ENCODE measurements at regions not wholly inside any gene's neighbourhood (a gene's known extent, or its start where the extent isn't known, plus 50 kb on each side); places are given as distances from the start of the nearest gene placed in this dataset.

DNA sequence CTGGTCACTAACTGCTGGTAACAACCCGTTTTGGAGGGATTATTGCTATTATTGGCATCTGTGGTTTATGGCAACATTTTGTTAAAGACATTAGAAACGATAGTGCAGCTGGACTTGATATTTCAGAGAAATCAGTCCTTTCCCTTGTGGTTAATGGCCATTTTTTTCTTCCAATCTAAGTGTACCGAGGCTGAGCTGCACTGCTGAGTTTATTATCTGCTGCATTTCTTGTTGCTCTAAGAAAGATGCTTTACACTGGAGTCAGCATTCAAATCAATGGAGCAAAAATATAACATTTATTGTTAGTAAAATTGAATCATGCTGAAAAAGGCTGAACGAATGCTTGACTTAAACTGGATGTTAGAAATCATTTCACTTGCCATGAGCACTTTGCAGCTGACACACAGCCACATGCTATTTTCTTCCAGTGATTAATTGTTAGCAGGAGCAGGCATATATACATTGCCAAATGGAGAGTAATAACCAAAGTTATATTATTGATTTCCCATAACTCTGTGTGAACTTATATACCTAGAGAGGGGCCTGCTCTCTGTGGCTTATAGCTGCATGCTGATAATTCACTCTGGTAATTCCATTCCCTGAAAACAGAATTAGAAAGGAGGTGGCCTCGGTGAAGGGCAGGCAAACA is 66.5 kb upstream of the TTC29 start:
- Mint-ChIP-seq H3K4me3 (ENCODE audit: unreplicated experiment) (no peak overlapping the region), H3K4me1 (ENCODE audit: unreplicated experiment) (peaks cover 8% of the 10 kb centered on the region), H3K9me3 (ENCODE audit: unreplicated experiment) (peaks cover 5% of the 10 kb centered on the region), H3K27ac (ENCODE audit: unreplicated experiment) (no peak overlapping the region), H3K36me3 (ENCODE audit: low read depth, unreplicated experiment) (no peaks in the 10 kb centered on the region), H3K27me3 (ENCODE audit: unreplicated experiment) (no peaks in the 10 kb centered on the region)
- no peak for DNase-seq (ENCODE audit: low spot score)
- TF ChIP-seq, protein P1, sequence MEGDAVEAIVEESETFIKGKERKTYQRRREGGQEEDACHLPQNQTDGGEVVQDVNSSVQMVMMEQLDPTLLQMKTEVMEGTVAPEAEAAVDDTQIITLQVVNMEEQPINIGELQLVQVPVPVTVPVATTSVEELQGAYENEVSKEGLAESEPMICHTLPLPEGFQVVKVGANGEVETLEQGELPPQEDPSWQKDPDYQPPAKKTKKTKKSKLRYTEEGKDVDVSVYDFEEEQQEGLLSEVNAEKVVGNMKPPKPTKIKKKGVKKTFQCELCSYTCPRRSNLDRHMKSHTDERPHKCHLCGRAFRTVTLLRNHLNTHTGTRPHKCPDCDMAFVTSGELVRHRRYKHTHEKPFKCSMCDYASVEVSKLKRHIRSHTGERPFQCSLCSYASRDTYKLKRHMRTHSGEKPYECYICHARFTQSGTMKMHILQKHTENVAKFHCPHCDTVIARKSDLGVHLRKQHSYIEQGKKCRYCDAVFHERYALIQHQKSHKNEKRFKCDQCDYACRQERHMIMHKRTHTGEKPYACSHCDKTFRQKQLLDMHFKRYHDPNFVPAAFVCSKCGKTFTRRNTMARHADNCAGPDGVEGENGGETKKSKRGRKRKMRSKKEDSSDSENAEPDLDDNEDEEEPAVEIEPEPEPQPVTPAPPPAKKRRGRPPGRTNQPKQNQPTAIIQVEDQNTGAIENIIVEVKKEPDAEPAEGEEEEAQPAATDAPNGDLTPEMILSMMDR (IDR thresholded peaks at IDR 0.05; ENCODE audit: unreplicated experiment): no peak

DNA sequence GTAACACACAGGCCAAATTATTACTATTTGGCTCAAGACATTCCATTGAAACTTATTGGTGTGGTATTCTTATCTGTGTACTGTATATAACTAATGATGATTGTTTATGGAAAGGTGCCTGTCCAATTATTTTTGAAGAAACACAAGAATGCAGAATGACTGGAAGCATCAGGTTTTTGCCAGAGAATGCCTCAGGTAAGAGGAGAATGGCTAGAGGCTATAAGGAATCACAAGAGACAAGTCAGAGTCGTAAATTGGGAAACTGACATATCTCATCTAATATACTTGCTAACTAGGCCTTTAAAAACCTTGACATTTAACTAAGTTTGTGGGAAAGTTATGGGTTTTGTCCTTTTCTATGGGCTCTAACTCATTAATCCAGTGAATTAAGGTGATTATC is 69.3 kb upstream of the TTC29 start:
- H3K36me3 Mint-ChIP-seq (ENCODE audit: low read depth, unreplicated experiment): no peaks in the 10 kb centered on the region
- no peaks in the 10 kb centered on the region for H3K9me3 Mint-ChIP-seq (ENCODE audit: unreplicated experiment)
- TF ChIP-seq, protein P1 (IDR thresholded peaks at IDR 0.05; ENCODE audit: unreplicated experiment): no peak
- H3K4me3 Mint-ChIP-seq (ENCODE audit: unreplicated experiment): no peak overlapping the region
- H3K4me1 Mint-ChIP-seq (ENCODE audit: unreplicated experiment): peaks cover 8% of the 10 kb centered on the region
- no peak overlapping the region for H3K27ac Mint-ChIP-seq (ENCODE audit: unreplicated experiment)
- DNase-seq (ENCODE audit: low spot score): no peak
- no peaks in the 10 kb centered on the region for H3K27me3 Mint-ChIP-seq (ENCODE audit: unreplicated experiment)

DNA sequence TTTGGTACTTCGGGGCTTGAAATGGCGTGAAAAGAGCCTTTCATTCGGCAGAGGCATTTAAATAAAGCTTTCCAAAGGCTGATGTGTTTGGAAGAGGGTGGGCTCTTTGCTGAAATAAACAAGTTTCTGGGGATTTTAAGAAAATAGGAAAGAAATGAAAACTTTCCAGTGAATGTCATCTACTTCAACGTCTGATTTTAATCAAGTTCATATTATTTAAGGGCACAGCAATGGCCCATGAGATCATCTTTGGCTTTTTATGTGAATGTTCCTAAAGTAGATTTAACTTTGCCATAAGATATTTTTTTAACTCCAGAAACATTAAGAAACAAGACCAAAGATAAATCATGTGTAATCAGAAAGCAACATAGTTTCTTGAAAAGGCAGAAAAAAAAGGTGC is 69.8 kb upstream of the TTC29 start:
- Mint-ChIP-seq H3K4me3 (ENCODE audit: unreplicated experiment) (no peak overlapping the region), H3K4me1 (ENCODE audit: unreplicated experiment) (peaks cover 8% of the 10 kb centered on the region), H3K36me3 (ENCODE audit: low read depth, unreplicated experiment) (no peaks in the 10 kb centered on the region), H3K27ac (ENCODE audit: unreplicated experiment) (no peak overlapping the region), H3K27me3 (ENCODE audit: unreplicated experiment) (no peaks in the 10 kb centered on the region), H3K9me3 (ENCODE audit: unreplicated experiment) (no peaks in the 10 kb centered on the region)
- TF ChIP-seq, protein P1 (IDR thresholded peaks at IDR 0.05; ENCODE audit: unreplicated experiment): no peak
- DNase-seq (ENCODE audit: low spot score): no peak

DNA sequence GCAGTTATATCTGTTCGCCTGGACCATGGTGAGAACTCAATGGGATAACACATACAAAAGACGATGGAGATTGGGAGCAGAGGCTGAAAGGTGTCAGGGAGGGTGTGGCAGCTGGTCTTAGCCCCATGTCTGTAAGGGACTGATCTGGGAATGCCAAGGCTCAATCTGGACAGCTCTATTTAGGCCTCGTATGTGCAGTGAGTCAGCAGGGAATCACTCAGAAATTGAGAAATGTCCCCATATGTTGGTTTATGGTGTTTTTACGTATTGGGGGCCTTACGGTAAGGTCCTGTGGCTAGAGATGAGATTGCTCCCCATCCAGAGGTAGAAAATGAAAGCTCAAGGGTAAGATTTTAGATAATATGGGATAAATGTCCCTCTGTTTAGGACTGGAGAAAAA is 71.4 kb upstream of the TTC29 start:
- no peak for DNase-seq (ENCODE audit: low spot score)
- TF ChIP-seq, protein P1 (IDR thresholded peaks at IDR 0.05; ENCODE audit: unreplicated experiment): no peak

DNA sequence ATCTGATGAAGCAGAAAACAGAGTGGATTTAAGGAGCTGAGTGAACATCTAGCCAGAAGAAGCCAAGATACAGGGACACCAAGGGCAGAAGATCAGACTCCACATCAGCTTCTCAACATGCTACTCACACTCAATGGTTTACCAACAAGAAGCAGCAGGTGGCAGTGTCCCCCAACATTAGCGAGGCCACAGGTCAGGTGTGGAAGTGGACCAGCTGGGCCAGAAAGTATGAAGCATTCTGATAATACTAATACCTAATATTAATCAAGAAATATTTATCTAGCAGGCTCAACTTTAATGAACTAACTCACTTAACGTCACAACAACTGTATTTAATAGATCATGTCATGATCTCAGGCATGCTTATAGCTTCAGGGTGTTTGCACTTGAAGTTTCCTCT is 73.4 kb upstream of the TTC29 start:
- TF ChIP-seq, protein P1 (IDR thresholded peaks at IDR 0.05; ENCODE audit: unreplicated experiment): peak; percentile 56
- H3K4me1 Mint-ChIP-seq (ENCODE audit: unreplicated experiment): no peaks in the 10 kb centered on the region
- no peak overlapping the region for H3K27ac Mint-ChIP-seq (ENCODE audit: unreplicated experiment)
- H3K27me3 Mint-ChIP-seq (ENCODE audit: unreplicated experiment): peaks cover 5% of the 10 kb centered on the region
- peak; percentile 68 for DNase-seq (ENCODE audit: low spot score)
- no peak overlapping the region for H3K4me3 Mint-ChIP-seq (ENCODE audit: unreplicated experiment)
- no peaks in the 10 kb centered on the region for H3K36me3 Mint-ChIP-seq (ENCODE audit: low read depth, unreplicated experiment)
- no peaks in the 10 kb centered on the region for H3K9me3 Mint-ChIP-seq (ENCODE audit: unreplicated experiment)

More for the DNA sequence above, 71.4 kb upstream of the TTC29 start:
- Mint-ChIP-seq H3K36me3 (ENCODE audit: low read depth, unreplicated experiment) (no peaks in the 10 kb centered on the region), H3K27me3 (ENCODE audit: unreplicated experiment) (peaks cover 1% of the 10 kb centered on the region), H3K27ac (ENCODE audit: unreplicated experiment) (no peak overlapping the region), H3K4me1 (ENCODE audit: unreplicated experiment) (peaks cover 2% of the 10 kb centered on the region), H3K4me3 (ENCODE audit: unreplicated experiment) (no peak overlapping the region), H3K9me3 (ENCODE audit: unreplicated experiment) (no peaks in the 10 kb centered on the region)

Measured in endothelial cell (in vitro differentiated cells).